ENCODE measurements at regions not wholly inside any gene's neighbourhood (a gene's known extent, or its start where the extent isn't known, plus 50 kb on each side); places are given as distances from the start of the nearest gene placed in this dataset.

DNA sequence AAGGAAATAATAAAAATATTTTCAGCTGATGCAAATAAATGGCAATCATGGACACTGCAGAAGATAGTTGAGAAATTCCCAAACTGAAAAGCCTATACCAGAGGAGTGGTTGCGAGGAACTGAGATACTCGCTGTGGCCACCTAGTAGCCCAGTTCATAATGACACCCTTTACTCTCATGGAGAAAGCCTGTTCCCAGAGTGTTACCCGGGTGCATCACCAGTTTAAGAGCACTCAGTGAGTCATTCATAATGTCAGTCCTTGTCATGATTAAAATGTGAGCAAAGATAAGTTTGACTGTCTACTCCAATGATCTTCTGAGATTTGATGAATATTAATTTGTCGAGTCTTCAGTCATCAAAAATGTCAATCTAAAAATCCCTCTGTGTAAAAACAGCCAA lies 138.4 kb upstream of the LRRC3B start:
- TF ChIP-seq POLR2A (IDR thresholded peaks at IDR 0.05) (no peak), CTCF (IDR thresholded peaks at IDR 0.05) (no peak)

Measured in testis (tissue), 2 donors.